Right kidney (tissue), 1 donor: ENCODE measurements at regions not wholly inside any gene's neighbourhood (a gene's known extent, or its start where the extent isn't known, plus 50 kb on each side); places are given as distances from the start of the nearest gene placed in this dataset.
"Not testable (repeated sequence)": the region's sequence is repeated elsewhere in the genome, so short reads cannot be mapped to it uniquely, and the experiment has no call there.

Source experiments
- DNase-seq: peaks from one replicate; pipeline ENCODE4 v3.0.0-alpha.2; 2016

GRCh38 chr3:16077146-16077545 lies 97.3 kb upstream of the GALNT15 start:
- not testable (repeated sequence) for DNase-seq

- DNase-seq, result not testable (repeated sequence)
These were observed 96.8 kb upstream of the GALNT15 start for GRCh38 chr3:16077681-16078080.

GRCh38 chr3:16079519-16079918 lies 95.0 kb upstream of the GALNT15 start:
- DNase-seq, result no peak

DNA sequence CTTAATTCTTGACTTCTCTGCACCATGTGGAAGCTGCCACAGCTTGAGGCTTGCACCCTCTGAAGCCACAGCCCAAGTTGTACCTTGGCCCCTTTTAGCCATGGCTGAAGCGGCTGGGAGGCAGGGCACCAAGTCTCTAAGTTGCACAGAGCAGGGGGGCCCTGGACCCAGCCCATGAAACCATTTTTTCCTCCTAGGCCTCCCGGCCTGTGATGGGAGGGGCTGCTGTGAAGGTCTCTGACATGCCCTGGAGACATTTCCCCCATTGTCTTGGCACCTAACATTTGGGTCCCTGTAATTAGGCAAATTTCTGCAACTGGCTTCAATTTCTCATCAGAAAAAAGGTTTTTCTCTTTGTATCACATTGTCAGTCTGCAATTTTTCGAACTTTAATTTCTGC lies 92.8 kb upstream of the GALNT15 start:
- DNase-seq, result no peak

DNA sequence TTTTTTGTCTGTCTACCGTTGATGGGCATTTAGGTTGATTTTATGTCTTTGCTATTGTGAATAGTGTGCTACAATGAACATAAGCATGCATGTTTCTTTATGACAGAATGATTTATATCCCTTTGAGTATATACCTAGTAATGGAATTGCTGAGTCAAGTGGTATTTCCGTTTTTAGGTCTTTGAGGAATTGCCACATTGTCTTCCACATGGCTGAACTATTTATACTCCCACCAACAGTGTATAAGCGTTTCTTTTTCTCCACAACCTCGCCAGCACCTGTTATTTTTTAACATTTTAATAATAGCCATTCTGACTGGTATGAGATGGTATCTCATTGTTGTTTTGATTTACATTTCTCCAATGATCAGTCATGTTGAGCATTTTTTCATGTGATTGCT lies 89.6 kb upstream of the GALNT15 start:
- DNase-seq, result no peak

DNA sequence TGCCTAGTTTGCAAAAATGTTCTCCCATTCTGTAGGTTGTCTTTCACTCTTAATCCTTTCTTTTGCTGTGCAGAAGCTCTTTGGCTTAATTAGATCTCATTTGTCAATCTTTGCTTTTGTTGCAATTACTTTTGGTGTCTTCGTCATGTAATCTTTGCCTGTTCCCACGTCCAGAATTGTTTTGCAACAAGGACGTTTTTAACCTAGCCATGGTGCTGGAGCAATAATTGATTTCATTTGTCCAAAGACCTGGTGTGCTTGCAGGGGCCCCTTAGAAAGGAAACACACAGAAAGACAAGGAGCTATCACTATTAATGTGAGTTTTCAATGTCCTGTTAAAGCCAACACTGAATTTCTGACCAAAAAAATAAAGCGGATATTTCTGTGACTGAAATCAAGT lies 89.1 kb upstream of the GALNT15 start:
- DNase-seq, result no peak

- DNase-seq, result no peak
These were observed 88.4 kb upstream of the GALNT15 start for GRCh38 chr3:16085884-16086608.

- no peak for DNase-seq
These were observed 87.8 kb upstream of the GALNT15 start for GRCh38 chr3:16086690-16087089.

- DNase-seq, result no peak
These were observed 86.0 kb upstream of the GALNT15 start for GRCh38 chr3:16088496-16088895.

- DNase-seq, result no peak
These were observed 85.0 kb upstream of the GALNT15 start for GRCh38 chr3:16089521-16089920.

GRCh38 chr3:16090024-16090423 lies 84.5 kb upstream of the GALNT15 start:
- no peak for DNase-seq

GRCh38 chr3:16090706-16091105 lies 83.8 kb upstream of the GALNT15 start:
- DNase-seq, result no peak

- DNase-seq, result no peak
These were observed 81.6 kb upstream of the GALNT15 start for GRCh38 chr3:16092923-16093322.

DNA sequence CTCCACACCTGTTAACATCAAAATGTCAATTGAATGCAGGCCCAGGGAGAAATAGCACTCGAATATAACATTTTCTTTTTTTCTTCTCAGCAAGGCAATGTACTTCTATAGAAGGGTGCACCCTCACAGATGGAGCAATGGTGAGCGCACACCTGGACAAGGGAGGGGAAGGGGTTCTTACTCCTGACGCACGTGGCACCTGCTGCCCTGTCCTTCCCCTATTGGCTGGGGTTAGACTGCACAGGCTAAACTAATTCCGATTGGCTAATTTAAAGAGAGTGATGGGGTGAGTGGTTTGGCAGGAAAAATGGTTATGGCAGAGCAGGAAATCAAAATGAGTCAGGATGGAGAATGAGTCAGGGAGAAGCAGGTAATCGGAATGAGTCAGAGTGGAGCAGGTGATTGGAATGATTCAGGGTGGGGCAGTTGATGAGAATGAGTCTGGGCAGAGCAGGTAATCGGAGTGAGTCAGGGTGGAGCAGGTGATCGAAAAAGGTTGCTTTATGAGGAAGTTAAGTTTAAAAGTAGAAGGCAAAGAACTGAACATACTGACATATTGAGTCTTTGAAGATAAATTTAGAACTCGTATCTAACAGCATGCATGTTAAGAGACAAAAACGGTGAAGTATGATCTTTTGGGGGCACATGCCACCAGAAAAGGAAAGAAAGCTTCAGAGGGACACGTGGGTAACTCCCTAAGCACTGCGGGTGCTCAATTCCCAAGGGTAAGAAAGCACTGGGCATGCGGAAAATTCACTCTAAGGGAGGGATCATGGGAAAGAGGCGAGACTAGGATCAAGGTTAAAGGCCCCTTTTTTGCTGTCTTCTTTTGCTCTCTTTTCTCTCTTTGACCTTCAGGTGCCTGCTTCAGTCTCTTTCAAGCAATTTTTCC lies 72.9 kb upstream of the GALNT15 start:
- DNase-seq, result no peak

DNA sequence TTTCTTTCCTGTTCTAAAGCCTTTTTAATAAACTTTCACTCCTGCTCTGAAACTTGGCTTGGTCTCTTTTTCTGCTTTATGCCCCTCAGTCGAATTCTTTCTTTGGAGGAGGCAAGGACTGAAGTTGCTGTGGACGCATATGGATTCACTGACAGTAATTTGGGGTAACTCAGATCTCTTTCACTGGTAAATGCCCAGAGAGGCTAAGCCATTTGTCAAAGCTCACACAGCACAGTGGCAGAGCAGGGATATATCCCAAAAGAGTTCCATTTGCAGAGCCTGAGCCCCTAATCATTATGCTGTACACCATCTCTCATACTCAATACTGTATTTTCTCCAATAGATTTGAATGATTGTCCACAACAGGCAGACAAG lies 72.3 kb upstream of the GALNT15 start:
- no peak for DNase-seq

- DNase-seq, result no peak
These were observed 71.5 kb upstream of the GALNT15 start for GRCh38 chr3:16102905-16103364.

DNA sequence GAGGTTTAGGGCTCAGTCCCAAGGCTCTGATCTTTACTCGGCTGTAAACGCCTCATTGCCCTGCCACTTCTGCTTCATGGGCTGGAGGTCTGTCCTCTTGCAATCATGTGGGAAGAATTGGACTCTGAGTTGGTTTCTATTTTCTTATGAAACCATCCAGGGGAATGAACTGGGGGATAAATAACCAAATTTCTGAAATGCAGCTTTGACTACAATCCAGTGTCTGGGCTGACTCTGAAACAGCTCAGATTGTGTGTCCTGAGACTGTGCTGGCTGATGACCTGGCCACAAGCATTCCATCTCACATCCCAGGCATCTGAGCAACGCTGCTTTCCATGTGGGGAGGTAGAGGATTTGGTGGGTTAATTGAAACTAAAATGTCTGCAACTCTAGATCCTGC lies 71.0 kb upstream of the GALNT15 start:
- no peak for DNase-seq

DNA sequence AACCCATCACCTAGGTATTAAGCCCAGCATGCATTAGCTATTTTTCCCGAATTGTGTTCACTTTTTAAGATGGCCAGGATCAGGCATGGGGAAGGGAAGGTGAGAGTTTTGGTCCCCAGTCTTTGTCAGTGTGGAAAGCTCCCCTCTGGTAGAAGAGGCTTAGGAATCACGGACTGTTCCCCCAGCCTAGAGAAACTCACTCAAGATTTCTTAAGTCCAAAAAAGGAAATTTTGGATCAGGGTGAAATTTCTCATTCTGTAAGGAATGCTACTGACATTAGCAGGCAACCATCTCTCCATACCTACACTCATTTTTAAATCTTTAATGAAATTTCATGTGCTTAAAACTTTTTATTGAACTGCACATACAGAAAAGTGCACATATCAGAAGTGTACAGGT lies 70.3 kb upstream of the GALNT15 start:
- DNase-seq, result no peak

GRCh38 chr3:16106050-16106449 lies 68.4 kb upstream of the GALNT15 start:
- no peak for DNase-seq

DNA sequence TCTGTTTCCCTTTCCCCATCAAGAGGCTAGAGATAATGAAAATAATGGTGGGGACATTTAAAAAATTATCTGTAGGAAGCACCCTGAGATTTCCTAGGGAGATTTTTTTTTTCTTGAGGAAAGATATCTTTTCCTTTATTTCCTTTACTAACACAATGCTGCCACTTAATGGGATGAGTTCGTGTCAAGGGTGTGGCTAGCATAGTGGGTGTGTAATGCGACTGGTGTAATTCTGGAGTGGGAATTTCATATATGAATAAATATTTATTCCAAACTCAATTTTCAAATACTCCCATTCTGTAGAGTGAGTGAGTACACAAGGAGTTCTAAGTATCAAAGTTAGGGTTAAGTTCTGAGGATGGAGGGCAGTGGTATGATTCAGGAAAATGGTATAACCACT lies 66.1 kb upstream of the GALNT15 start:
- DNase-seq, result no peak

GRCh38 chr3:16109929-16110328 lies 64.6 kb upstream of the GALNT15 start:
- no peak for DNase-seq

DNA sequence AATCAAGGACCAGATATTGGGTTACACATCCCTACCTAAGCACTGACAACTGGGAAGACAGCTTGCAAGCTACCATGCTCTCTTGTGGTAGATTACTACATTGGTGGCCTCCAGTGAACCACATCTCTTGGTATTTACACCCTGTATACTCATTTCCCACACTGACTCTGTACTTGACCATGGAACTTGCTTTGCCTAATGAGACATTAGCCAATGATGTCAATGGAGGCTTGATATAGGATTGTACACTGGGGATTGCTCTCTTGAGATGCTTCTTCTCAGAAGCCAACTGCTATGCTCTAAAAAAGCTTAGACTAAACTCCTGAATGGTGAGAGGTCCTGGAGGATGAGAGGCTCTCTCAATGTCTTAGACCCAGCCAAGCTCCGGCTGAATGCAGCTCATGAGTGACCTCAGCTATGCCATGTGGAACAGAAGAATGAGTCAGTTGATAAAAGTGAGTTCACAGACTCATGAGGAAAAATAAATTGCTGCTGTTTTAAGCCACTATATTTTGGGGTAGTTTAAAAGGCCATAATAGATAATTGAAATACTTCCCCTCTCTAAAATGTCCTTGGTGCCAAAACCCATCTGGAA lies 61.5 kb upstream of the GALNT15 start:
- no peak for DNase-seq

DNA sequence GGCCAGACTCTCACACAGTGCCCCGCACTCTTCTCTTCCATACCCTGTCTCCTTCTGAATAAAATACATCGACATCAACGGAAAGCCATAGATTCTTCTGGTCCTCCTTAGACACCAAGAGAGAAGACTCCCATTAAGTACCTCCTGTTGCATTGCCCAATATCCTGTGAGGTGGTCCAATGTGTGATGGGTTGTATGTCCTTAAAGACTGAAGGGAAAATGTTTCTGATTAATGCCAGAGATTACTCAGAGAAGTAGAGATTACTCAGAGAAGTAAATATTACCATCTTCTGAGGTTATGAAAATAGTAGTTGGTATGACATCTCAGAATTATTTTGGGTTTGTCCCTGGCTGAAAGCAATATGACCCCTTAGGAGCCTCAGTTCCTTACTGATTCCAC lies 60.8 kb upstream of the GALNT15 start:
- no peak for DNase-seq
